IMR-90 (cell line): ENCODE measurements at regions not wholly inside any gene's neighbourhood (a gene's known extent, or its start where the extent isn't known, plus 50 kb on each side); places are given as distances from the start of the nearest gene placed in this dataset.

Experiments
- ATAC-seq: fragments of 200-7000 bp; cut with Tn5 transposase; 2 replicates; pipeline ENCODE4 v1.9.1; 2020; ENCODE audit warnings: low read depth, mild to moderate bottlenecking, moderate library complexity
- BruUV-seq: library from RNA; stranded (reverse); fragments of 400-500 nt; replicated peaks from 2 replicates; lab custom pipeline; 2021; lab: Mats Ljungman, UMichigan
- CTCF ChIA-PET: fragments of 300-600 bp; formaldehyde crosslinking; extraction: SDS; loops from one replicate; lab custom pipeline; 2021; ENCODE audit warnings: antibody characterized with exemption; lab: Yijun Ruan, JAX
- POLR2A ChIA-PET: fragments of 300-600 bp; sonication (Branson Sonifier 250); formaldehyde crosslinking; loops from one replicate; lab custom pipeline; 2022; ENCODE audit warnings: antibody characterized with exemption; ENCODE audit not compliant: unreplicated experiment; lab: Charles Lee
- DNase-seq: peaks from one replicate; pipeline ENCODE4 v3.0.0; 2013
- H2AFZ ChIP-seq: replicated peaks from 2 replicates; pipeline ENCODE3; 2013; ENCODE audit warnings: low read length, mild to moderate bottlenecking; ENCODE audit not compliant: poor library complexity
- H2AK5ac ChIP-seq: 2 replicates; pipeline ENCODE4 v1.6.1; 2013; ENCODE audit warnings: low read depth, low read length, inconsistent platforms
- H2AK9ac ChIP-seq: replicated peaks from 2 replicates; pipeline ENCODE3; 2013; ENCODE audit warnings: mild to moderate bottlenecking, low read depth, low read length, moderate library complexity; ENCODE audit not compliant: poor library complexity
- H2BK120ac ChIP-seq: 2 replicates; pipeline ENCODE4 v1.6.1; 2013; ENCODE audit warnings: low read depth, low read length, inconsistent platforms
- H2BK15ac ChIP-seq: 3 replicates; pipeline ENCODE4 v1.6.1; 2013; ENCODE audit warnings: low read depth, low read length, inconsistent platforms
- H2BK20ac ChIP-seq: 2 replicates; pipeline ENCODE4 v1.6.1; 2013; ENCODE audit warnings: low read depth, mild to moderate bottlenecking, inconsistent platforms, low read length, moderate library complexity
- H2BK5ac ChIP-seq: 2 replicates; pipeline ENCODE4 v1.6.1; 2013; ENCODE audit warnings: mild to moderate bottlenecking, low read depth, low read length, inconsistent platforms; ENCODE audit not compliant: poor library complexity, severe bottlenecking
- H3K14ac ChIP-seq: replicated peaks from 2 replicates; pipeline ENCODE4 v1.6.1; 2013; ENCODE audit warnings: low read depth, low read length, inconsistent platforms
- H3K18ac ChIP-seq: 2 replicates; pipeline ENCODE4 v1.6.1; 2013; ENCODE audit warnings: low read depth, low read length, control low read depth
- H3K23ac ChIP-seq: 2 replicates; pipeline ENCODE4 v1.6.1; 2013; ENCODE audit warnings: low read depth, low read length, inconsistent platforms
- H3K27ac ChIP-seq: 2 replicates; pipeline ENCODE4 v1.5.1; 2013; ENCODE audit warnings: mild to moderate bottlenecking, control low read depth, low read length; ENCODE audit not compliant: insufficient read depth
- H3K27me3 ChIP-seq: 2 replicates; pipeline ENCODE4 v1.6.1; 2013; ENCODE audit warnings: low read length; ENCODE audit not compliant: control insufficient read depth, insufficient read depth
- H3K36me3 ChIP-seq: 2 replicates; pipeline ENCODE4 v1.6.1; 2013; ENCODE audit warnings: low read length, mixed read lengths; ENCODE audit not compliant: control insufficient read depth, insufficient read depth
- H3K4ac ChIP-seq: 2 replicates; pipeline ENCODE4 v1.6.1; 2013; ENCODE audit warnings: low read depth, low read length, inconsistent platforms
- H3K4me1 ChIP-seq: 2 replicates; pipeline ENCODE4 v1.6.1; 2013; ENCODE audit warnings: low read length, mixed read lengths; ENCODE audit not compliant: control insufficient read depth, insufficient read depth
- H3K4me2 ChIP-seq: 2 replicates; pipeline ENCODE4 v1.6.1; 2013; ENCODE audit warnings: low read depth, mild to moderate bottlenecking, control low read depth, low read length, moderate library complexity
- H3K4me3 ChIP-seq: 2 replicates; pipeline ENCODE4 v1.5.1; 2013; ENCODE audit warnings: low read depth, mild to moderate bottlenecking, control low read depth, low read length, moderate library complexity; ENCODE audit not compliant: insufficient read depth
- H3K56ac ChIP-seq: 2 replicates; pipeline ENCODE4 v1.6.1; 2013; ENCODE audit warnings: low read length, inconsistent platforms; ENCODE audit not compliant: insufficient read depth; ENCODE audit errors: extremely low read depth
- H3K79me1 ChIP-seq, 2 experiments: 2 replicates each; pipeline ENCODE4 v1.6.1; 2013; ENCODE audit warnings: low read length in 2 of 2, inconsistent platforms in 1 of 2, low read depth in 1 of 2
- H3K9ac ChIP-seq: 2 replicates; pipeline ENCODE4 v1.6.1; 2013; ENCODE audit warnings: low read depth, low read length, control low read depth
- H3K9me1 ChIP-seq: 2 replicates; pipeline ENCODE4 v1.6.1; 2013; ENCODE audit warnings: low read length, inconsistent platforms; ENCODE audit not compliant: insufficient read depth
- H3K9me3 ChIP-seq: 2 replicates; pipeline ENCODE4 v1.6.1; 2013; ENCODE audit warnings: low read length; ENCODE audit not compliant: control insufficient read depth, insufficient read depth
- H4K20me1 ChIP-seq: 2 replicates; pipeline ENCODE4 v1.6.1; 2013; ENCODE audit warnings: low read length, inconsistent platforms; ENCODE audit not compliant: insufficient read depth
- H4K5ac ChIP-seq: 2 replicates; pipeline ENCODE4 v1.6.1; 2013; ENCODE audit warnings: mild to moderate bottlenecking, low read depth, low read length, control low read depth
- H4K8ac ChIP-seq, 2 experiments: 2 replicates each; pipeline ENCODE4 v1.6.1; 2013; ENCODE audit warnings: low read depth in 2 of 2, low read length in 2 of 2, control low read depth in 1 of 2, inconsistent platforms in 1 of 2
- H4K91ac ChIP-seq: 2 replicates; pipeline ENCODE4 v1.6.1; 2013; ENCODE audit warnings: low read depth, low read length, inconsistent platforms; ENCODE audit not compliant: insufficient read depth
- CEBPB ChIP-seq: IDR thresholded peaks from 2 replicates; pipeline ENCODE4 v1.6.1; 2012; ENCODE audit warnings: low read depth, low read length, improper control_type of control experiment
- CHD1 ChIP-seq: IDR thresholded peaks from 2 replicates; pipeline ENCODE4 v1.6.1; 2012; ENCODE audit warnings: low read depth, low read length, improper control_type of control experiment
- FOS ChIP-seq: fragments of 150-350 bp; IDR thresholded peaks from 2 replicates; pipeline ENCODE4 v1.6.1; 2016; ENCODE audit warnings: low read depth, low read length
- NFE2L2 ChIP-seq: fragments of 150-350 bp; IDR thresholded peaks from 2 replicates; pipeline ENCODE4 v1.6.1; 2016; ENCODE audit warnings: low read depth, mild to moderate bottlenecking, low read length
- POLR2A ChIP-seq: IDR thresholded peaks from 2 replicates; pipeline ENCODE4 v1.6.1; 2012; ENCODE audit warnings: mild to moderate bottlenecking, low read depth, low read length
- RCOR1 ChIP-seq: IDR thresholded peaks from 2 replicates; pipeline ENCODE4 v1.6.1; 2012; ENCODE audit warnings: mild to moderate bottlenecking, low read length, improper control_type of control experiment; ENCODE audit not compliant: insufficient replicate concordance
- WGBS, 2 experiments: methylation state at CpG; one replicate each; pipeline versions ENCODE4 v1.1.5 to v1.1.7; 2013; ENCODE audit warnings: missing lambda C conversion rate in 2 of 2; ENCODE audit not compliant: insufficient read length in 1 of 2; ENCODE audit errors: extremely low coverage in 2 of 2; 5-methylcytosine and 5-hydroxymethylcytosine counted together
- dilution Hi-C: fragments of 300-500 bp; cut with HindIII; formaldehyde crosslinking; loops from one replicate; pipeline ENCODE4 v1.14.3; 2018; ENCODE audit warnings: low sequenced_read_pairs; ENCODE audit not compliant: unreplicated experiment
- in situ Hi-C: fragments of 300-500 bp; cut with MboI; formaldehyde crosslinking; loops from 3 replicates; pipeline ENCODE4 v1.14.3; 2019; ENCODE audit warnings: low sequenced_read_pairs, inconsistent platforms, mixed read lengths
- intact Hi-C: fragments of 100-400 bp; cut with micrococcal nuclease; formaldehyde crosslinking; loops from 2 replicates; pipeline ENCODE4 v1.10.0; 2022
- TF ChIP-seq, protein P1 (sequence below): fragments of 150-350 bp; IDR thresholded peaks from 2 replicates; pipeline ENCODE4 v1.6.1; 2017; ENCODE audit warnings: mild to moderate bottlenecking, antibody characterized with exemption, low read length, low read depth

GRCh38 chr4:74540193-74540592 lies 95.3 kb downstream of the AREG start:
- intact Hi-C loops, result no loop called here

More at GRCh38 chr4:74540193-74540592, 95.3 kb downstream of the AREG start:
- Histone ChIP-seq H2AK5ac (no peak overlapping the region), H4K5ac (no peak overlapping the region), H3K4me3 (no peak overlapping the region), H3K4me2 (no peak overlapping the region), H3K23ac (no peak overlapping the region), H2BK15ac (0 out of 3 replicates have a peak overlapping the region, but pooled peaks have one; percentile 9), H2AK9ac (no peak overlapping the region), H4K91ac (no peak overlapping the region), H2AFZ (no peak overlapping the region), H2BK120ac (no peak overlapping the region), H4K8ac (no peak overlapping the region), H3K9me1 (peaks cover 5% of the 10 kb centered on the region; the same call in 1 of the 2 replicates), H3K36me3 (no peaks in the 10 kb centered on the region), H3K9me3 (no peaks in the 10 kb centered on the region), H3K9ac (no peak overlapping the region), H3K4ac (no peak overlapping the region), H3K79me1 (no peaks in the 10 kb centered on the region), H2BK5ac (no peak overlapping the region), H3K27me3 (no peaks in the 10 kb centered on the region), H3K14ac (no peak overlapping the region), H3K27ac (no peak overlapping the region), H4K20me1 (no peaks in the 10 kb centered on the region), H3K56ac (no peak overlapping the region), H3K4me1 (peaks cover 9% of the 10 kb centered on the region; the same call in 1 of the 2 replicates), H2BK20ac (no peak overlapping the region; the same call in 1 of the 2 replicates), H3K18ac (no peak overlapping the region)
- no peak for TF ChIP-seq CHD1
- TF ChIP-seq, protein P1, sequence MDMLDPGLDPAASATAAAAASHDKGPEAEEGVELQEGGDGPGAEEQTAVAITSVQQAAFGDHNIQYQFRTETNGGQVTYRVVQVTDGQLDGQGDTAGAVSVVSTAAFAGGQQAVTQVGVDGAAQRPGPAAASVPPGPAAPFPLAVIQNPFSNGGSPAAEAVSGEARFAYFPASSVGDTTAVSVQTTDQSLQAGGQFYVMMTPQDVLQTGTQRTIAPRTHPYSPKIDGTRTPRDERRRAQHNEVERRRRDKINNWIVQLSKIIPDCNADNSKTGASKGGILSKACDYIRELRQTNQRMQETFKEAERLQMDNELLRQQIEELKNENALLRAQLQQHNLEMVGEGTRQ, result peak; percentile 68
- no peak for TF ChIP-seq CEBPB
- no peak for TF ChIP-seq POLR2A
- no peak for TF ChIP-seq RCOR1
- no peak for TF ChIP-seq NFE2L2
- TF ChIP-seq FOS, result no peak
- dilution Hi-C loops (no loop called here), in situ Hi-C loops (no loop called here)
- ATAC-seq, result no peak; the same call in 1 of the 2 replicates
- POLR2A ChIA-PET, result no interaction called here
- CTCF ChIA-PET, result interaction anchor here (0.6 to 1.0 kb wide), 2 partner anchors 132 to 397 kb away, joined by 3 to 5 read pairs; no protein-coding TSS in a partner anchor
- WGBS, 2 experiments, result no CpG with 5 or more reads among the region's 1 CpG
- BruUV-seq, result no TSS peak
- peak; percentile 72 for DNase-seq
